PFSK-1 (cell line): ENCODE measurements at regions not wholly inside any gene's neighbourhood (a gene's known extent, or its start where the extent isn't known, plus 50 kb on each side); places are given as distances from the start of the nearest gene placed in this dataset.

Source experiments
- FOXP2 ChIP-seq: optimal IDR thresholded peaks from 2 replicates; pipeline ENCODE3; 2011; ENCODE audit warnings: borderline replicate concordance, control low read depth, inconsistent platforms; ENCODE audit not compliant: insufficient read depth; ENCODE audit errors: extremely low read length, extremely low read depth
- POLR2AphosphoS5 ChIP-seq: IDR thresholded peaks from 2 replicates; pipeline ENCODE4 v1.6.1; 2012; ENCODE audit warnings: low read depth, mild to moderate bottlenecking, control low read depth, low read length, moderate library complexity
- REST ChIP-seq, 2 experiments: IDR thresholded peaks; 2 replicates each; pipeline versions ENCODE4 v1.6.1 to v1.8.0; 2011 to 2012; ENCODE audit warnings: low read depth in 2 of 2, low read length in 2 of 2, control low read depth in 1 of 2, inconsistent platforms in 1 of 2, mild to moderate bottlenecking in 1 of 2, moderate library complexity in 1 of 2; ENCODE audit not compliant: insufficient read depth in 1 of 2
- SIN3A ChIP-seq: IDR thresholded peaks from 2 replicates; pipeline ENCODE4 v1.6.1; 2012; ENCODE audit warnings: mild to moderate bottlenecking, low read length, moderate library complexity, borderline replicate concordance; ENCODE audit not compliant: insufficient read depth
- TAF1 ChIP-seq: IDR thresholded peaks from 2 replicates; pipeline ENCODE4 v1.6.1; 2012; ENCODE audit warnings: low read length, control low read depth, borderline replicate concordance; ENCODE audit not compliant: insufficient read depth

DNA sequence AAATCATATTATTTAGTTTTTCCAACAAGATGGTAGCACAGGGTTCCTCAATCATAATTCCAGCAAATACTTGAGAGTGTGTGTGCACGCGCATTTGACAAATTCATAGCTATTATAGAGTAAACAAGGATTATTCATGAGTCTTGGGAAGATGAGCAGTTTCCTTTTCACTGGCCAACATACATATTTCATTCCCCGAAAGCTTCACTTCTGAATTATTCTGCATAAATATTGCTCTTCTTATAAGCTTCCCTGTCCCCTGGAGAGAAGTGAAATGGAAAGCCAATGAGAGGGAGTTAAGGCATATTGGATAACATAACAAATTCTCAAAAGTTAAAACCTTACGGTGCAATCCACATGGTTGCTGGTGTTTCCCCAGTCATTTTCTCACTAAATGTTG is 386.4 kb upstream of the SEMA6A start:
- TF ChIP-seq REST (IDR thresholded peaks at IDR 0.05; ENCODE audit: insufficient read depth in 1 of 2, low read depth in 2 of 2, low read length in 2 of 2) (no peak), TAF1 (no peak), POLR2AphosphoS5 (no peak), SIN3A (no peak), FOXP2 (no peak)
